NCI-H2081 treated with DMSO at 0.1 percent for 48 hours (cell line): ENCODE measurements at regions not wholly inside any gene's neighbourhood (a gene's known extent, or its start where the extent isn't known, plus 50 kb on each side); places are given as distances from the start of the nearest gene placed in this dataset.

Experiments
- DNase-seq: peaks from one replicate; lab custom pipeline; 2025; lab: John Stamatoyannopoulos, UW

GRCh38 chr1:165025805-165026204 lies 330.7 kb downstream of the LMX1A start:
- no peak for DNase-seq

- no peak for DNase-seq
These were observed 341.8 kb downstream of the LMX1A start for GRCh38 chr1:165014753-165015152.

GRCh38 chr1:165011991-165012531 lies 344.5 kb downstream of the LMX1A start:
- no peak for DNase-seq

- no peak for DNase-seq
These were observed 345.3 kb downstream of the LMX1A start for GRCh38 chr1:165011186-165011585.

DNA sequence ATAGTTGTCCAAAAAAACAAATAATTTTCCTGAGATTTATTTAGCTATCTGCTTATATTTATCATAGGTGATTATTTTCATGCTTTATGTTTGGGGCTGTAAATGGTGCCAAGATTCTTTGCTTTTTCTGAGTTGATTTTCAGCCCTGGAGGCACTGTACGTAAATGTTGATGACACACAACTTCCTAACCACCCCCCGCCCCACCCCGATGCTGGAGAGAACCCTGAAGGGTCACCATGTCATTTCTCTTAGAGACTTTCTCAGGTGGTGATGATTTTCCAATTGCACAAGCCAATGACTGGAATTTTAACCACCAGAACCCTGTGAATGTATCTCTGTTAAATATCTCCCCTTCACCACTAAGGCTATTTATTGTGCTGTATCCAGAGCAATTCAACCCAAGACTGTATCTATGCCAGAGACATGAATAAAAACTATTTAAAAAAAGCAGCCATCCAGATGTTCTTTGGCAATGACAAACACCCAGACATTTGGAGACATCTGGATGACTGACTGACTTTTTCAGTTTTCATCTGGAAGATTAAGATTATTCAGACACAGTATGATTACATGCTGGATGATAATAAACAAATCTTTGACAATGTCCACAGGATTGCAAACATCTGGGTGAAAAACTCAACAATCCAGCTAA lies 346.0 kb downstream of the LMX1A start:
- no peak for DNase-seq

DNA sequence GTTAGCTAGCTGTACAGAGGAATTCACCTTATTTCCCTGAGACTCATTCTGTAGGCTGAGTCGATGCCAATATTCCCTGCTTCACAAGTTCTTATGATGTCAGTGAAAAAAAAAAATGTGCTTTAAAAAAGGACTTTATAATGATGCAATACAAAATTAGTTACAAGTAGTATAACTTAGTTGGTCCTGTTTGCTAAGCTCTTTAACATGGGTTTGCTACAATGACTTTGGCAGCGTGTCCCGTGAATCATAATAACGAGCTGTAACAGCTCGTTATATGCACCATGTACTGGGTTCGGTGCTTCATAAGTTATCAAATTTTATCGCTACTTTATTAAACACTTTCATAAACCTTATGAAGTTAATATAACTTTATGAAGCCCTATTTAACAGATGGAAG lies 349.7 kb downstream of the LMX1A start:
- no peak for DNase-seq

DNA sequence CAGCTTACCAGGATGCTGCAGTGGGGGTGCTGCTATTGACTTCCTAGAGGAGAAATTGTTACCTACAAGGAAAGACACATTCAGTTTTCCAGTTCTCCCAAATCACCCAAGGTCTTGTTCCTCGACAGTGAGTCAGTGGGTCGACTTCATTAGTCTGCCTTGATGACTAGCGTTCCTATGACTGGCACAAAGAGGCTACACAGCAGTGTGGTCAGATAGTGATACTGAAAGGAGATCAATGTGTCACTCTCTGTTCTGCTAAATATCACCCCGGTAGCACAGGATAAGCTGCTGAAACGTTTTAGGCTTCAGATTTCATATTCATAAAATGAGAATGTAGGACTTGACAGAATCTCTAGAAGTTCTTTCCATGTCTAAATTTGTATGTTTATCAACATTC lies 357.4 kb downstream of the LMX1A start:
- DNase-seq: no peak

DNA sequence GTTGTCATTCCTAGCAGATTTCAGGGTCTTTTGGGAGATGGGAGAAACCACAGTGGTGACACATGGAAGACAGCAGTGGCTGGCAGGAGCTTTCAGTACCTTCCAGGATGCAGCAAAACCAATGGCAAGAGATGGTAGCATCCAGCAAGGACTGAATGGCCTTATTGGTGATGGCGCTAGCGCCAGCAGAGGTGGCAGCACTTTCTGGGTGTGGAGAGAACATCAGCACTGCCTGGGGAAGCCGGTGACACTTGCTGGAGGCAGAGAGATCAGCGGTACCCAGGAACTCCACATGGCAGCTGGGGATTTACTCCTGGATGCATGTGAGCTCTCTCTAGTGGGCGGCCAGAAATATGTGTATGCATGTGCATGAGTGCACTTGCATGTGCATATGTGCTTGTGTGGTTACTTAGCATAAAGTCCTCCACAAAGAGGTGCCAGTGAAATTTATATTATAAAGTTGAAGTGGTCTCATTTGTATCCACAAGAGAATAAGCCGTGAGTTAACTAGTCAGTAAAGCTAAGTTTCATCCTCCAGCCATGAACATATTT lies 364.7 kb downstream of the LMX1A start:
- no peak for DNase-seq

GRCh38 chr1:164983023-164983650 lies 373.4 kb downstream of the LMX1A start:
- DNase-seq: no peak

- DNase-seq: no peak
These were observed 374.0 kb downstream of the LMX1A start for GRCh38 chr1:164982545-164982944.

DNA sequence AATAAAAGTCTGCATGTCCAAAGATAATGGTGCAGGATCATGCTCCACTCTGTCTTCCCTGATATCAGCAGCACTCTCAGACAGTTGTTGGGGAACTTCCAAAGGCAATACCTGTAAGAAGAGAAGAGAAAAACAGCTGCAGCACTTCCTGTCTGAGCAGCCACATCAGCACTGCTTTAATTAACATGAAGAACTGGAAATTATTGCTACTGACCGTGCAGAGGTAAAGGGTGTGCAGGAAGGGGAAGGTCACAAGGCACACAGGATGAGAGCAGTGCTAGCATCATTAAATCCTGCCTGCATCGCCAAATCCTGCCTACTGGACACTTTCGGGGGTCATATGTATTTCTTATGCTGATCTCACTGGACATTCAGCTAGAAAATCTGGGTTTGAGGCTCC lies 379.0 kb downstream of the LMX1A start:
- DNase-seq: no peak

GRCh38 chr1:164971921-164972415 lies 384.5 kb downstream of the LMX1A start:
- no peak for DNase-seq

DNA sequence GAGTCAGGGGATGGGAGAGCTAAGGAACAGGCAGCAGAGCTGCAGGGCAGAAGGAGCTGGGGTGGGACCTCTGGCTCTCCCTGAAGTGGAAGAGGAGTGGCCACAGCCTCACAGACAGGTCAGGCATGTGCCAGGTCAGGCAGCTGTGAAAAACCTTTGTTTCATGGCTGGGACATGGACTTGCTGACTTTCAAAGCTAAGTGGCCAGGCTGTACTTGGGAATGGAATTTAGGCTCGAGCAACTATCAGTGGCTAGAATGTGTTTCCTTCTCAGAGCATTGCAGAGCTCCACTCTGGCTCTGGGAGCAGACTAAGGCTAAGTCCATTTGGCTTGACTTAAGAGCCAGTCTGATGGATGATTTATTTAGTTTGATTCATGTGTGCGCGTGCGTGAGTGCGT lies 385.1 kb downstream of the LMX1A start:
- DNase-seq: no peak

DNA sequence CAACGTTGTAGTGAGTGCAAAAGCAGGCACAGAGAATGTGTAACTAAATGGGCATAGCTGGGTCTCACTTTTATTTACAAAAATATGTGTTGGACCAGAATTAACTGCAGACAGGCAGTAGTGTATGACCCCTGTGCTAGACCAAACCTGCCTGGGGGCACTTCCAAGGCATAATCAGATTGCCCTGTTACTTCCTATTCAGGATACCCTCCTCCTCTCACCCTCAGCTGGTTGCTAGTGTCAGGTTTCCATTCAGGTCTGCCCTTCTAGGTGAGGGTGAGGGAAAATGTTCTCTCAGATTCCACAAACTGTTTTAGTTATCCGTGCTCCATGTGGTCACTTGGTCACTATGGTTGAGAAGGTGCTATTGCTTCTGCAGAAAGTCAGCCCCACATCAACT lies 387.3 kb downstream of the LMX1A start:
- DNase-seq: no peak

- no peak for DNase-seq
These were observed 389.2 kb downstream of the LMX1A start for GRCh38 chr1:164967300-164967699.

DNA sequence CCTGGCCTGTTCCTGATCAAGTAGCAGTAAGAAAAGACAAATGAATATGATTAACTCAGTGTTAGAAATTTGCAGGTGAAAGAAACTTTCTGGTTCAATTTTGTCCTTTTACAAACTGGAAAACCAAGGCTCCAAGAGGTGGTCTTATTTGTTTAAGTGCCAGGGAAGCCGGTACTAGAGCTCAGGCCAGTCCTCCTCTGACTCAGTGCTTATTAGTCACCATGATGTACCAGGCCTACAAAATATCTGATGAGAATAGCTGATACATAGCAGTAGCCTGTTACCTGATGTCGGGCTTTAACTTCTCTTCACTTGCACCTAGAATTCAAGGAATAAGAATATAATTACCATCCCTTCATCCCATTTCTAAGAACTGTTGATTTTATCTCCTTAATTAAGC lies 394.8 kb downstream of the LMX1A start:
- no peak for DNase-seq

- DNase-seq: no peak
These were observed 397.3 kb downstream of the LMX1A start for GRCh38 chr1:164958982-164959768.

DNA sequence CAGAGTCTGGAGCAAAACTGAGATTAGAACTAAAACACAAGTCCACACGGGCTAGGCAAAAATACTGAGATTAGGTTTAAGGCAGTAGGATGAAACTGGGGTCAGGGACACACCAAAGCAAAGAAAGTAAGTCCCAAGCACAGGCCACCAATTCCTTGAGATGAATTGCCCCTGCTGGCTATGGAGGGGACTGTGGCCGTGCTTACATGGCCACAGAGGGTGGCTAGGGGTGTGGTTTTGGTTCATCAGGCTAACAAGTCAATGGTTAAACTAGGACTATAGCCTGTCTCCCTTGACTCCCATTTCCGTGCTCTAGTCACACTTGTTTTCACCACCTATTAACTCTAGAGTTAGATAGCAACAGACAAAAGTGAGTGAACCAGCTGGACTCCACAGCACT lies 394.8 kb downstream of the PBX1 start:
- no peak for DNase-seq

DNA sequence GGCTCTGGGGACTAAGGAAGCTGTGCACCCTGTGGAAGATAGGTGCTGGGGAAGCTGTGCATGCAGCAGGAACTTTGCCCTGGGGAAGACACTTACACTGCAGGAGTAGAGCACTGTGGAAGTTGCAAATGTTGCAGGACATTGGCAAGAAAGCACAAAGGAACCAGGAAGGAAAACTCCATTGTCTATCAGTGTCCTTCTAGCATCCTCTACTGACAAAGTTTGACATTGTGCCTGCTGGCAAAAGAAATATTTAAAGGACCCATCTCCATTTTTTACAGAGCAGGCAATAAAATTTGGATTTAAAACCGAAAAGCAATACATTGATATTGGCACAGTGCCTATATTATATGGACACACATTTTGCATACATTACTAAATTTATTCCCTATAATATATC lies 394.1 kb downstream of the PBX1 start:
- no peak for DNase-seq

- no peak for DNase-seq
These were observed 392.5 kb downstream of the PBX1 start for GRCh38 chr1:164951508-164951907.

DNA sequence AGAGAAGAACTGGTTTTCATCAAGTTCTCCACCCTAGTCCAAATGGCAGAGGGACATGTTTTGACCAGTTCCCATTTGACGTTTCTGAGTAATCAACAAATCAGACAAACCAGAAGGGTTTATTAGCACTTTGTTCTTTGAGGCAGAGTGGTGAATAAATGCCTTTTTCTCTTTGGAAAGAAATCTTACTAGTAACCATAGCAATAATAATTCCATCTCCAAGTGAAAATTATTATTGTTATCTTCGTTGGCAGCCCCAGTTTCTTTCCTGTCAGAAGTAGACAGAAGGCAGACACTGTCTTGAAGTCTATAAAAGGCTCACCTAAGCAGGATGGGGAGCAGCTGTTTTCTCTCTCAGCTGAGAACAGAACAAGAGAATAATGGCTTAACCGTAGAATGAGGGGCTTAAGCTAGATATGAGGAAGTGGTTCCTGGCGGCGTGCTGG lies 391.6 kb downstream of the PBX1 start:
- DNase-seq: no peak

GRCh38 chr1:164949771-164950471 lies 390.9 kb downstream of the PBX1 start:
- DNase-seq: no peak
